PFSK-1 (cell line): ENCODE measurements at regions not wholly inside any gene's neighbourhood (a gene's known extent, or its start where the extent isn't known, plus 50 kb on each side); places are given as distances from the start of the nearest gene placed in this dataset.

Experiments used
- FOXP2 ChIP-seq: optimal IDR thresholded peaks from 2 replicates; pipeline ENCODE3; 2011; ENCODE audit warnings: borderline replicate concordance, control low read depth, inconsistent platforms; ENCODE audit not compliant: insufficient read depth; ENCODE audit errors: extremely low read length, extremely low read depth
- POLR2AphosphoS5 ChIP-seq: IDR thresholded peaks from 2 replicates; pipeline ENCODE4 v1.6.1; 2012; ENCODE audit warnings: low read depth, mild to moderate bottlenecking, control low read depth, low read length, moderate library complexity
- SIN3A ChIP-seq: IDR thresholded peaks from 2 replicates; pipeline ENCODE4 v1.6.1; 2012; ENCODE audit warnings: mild to moderate bottlenecking, low read length, moderate library complexity, borderline replicate concordance; ENCODE audit not compliant: insufficient read depth
- TAF1 ChIP-seq: IDR thresholded peaks from 2 replicates; pipeline ENCODE4 v1.6.1; 2012; ENCODE audit warnings: low read length, control low read depth, borderline replicate concordance; ENCODE audit not compliant: insufficient read depth
- TF ChIP-seq, protein P1 (sequence below), 2 experiments: IDR thresholded peaks; 2 replicates each; pipeline versions ENCODE4 v1.6.1 to v1.8.0; 2011 to 2012; ENCODE audit warnings: low read depth in 2 of 2, low read length in 2 of 2, control low read depth in 1 of 2, inconsistent platforms in 1 of 2, mild to moderate bottlenecking in 1 of 2, moderate library complexity in 1 of 2; ENCODE audit not compliant: insufficient read depth in 1 of 2

GRCh38 chr13:82358284-82358683 is 1524.0 kb downstream of the SLITRK1 start:
- TF ChIP-seq TAF1, result no peak
- TF ChIP-seq, protein P1, sequence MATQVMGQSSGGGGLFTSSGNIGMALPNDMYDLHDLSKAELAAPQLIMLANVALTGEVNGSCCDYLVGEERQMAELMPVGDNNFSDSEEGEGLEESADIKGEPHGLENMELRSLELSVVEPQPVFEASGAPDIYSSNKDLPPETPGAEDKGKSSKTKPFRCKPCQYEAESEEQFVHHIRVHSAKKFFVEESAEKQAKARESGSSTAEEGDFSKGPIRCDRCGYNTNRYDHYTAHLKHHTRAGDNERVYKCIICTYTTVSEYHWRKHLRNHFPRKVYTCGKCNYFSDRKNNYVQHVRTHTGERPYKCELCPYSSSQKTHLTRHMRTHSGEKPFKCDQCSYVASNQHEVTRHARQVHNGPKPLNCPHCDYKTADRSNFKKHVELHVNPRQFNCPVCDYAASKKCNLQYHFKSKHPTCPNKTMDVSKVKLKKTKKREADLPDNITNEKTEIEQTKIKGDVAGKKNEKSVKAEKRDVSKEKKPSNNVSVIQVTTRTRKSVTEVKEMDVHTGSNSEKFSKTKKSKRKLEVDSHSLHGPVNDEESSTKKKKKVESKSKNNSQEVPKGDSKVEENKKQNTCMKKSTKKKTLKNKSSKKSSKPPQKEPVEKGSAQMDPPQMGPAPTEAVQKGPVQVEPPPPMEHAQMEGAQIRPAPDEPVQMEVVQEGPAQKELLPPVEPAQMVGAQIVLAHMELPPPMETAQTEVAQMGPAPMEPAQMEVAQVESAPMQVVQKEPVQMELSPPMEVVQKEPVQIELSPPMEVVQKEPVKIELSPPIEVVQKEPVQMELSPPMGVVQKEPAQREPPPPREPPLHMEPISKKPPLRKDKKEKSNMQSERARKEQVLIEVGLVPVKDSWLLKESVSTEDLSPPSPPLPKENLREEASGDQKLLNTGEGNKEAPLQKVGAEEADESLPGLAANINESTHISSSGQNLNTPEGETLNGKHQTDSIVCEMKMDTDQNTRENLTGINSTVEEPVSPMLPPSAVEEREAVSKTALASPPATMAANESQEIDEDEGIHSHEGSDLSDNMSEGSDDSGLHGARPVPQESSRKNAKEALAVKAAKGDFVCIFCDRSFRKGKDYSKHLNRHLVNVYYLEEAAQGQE (IDR thresholded peaks at IDR 0.05; ENCODE audit: insufficient read depth in 1 of 2, low read depth in 2 of 2, low read length in 2 of 2), result no peak
- no peak for TF ChIP-seq FOXP2
- no peak for TF ChIP-seq SIN3A
- no peak for TF ChIP-seq POLR2AphosphoS5

DNA sequence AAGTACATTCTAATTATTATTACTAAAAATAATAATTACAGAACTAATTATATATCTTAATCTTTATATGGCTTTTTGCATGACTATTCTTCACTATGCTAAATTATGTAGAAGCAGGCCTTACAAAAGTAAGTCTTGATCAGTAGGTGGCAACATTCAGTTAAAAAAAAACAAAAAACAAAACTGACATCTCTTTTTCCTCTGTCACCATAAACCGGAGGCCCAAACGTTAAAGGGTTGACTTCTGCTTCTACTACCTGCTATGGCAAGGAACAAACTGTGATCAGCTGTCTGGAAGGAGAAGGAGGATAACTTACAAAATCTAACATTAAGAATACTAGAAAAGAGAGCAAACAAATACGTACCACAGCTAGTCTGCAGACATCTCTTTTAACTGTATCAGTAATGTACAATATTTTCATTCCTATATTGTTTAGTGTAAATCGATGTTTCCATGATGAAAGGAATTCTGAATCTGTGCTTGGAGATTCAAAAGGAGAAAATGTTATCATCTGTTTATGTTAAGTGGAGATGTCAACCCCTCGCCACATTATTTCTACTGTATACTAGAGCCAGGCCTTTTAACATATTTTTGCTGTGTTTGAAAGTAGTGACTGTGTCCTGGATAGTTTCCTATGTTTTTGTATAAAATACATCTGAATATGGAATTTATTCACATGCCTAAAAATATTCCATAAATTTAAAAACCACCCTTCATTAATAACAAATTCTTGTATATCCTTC is 1525.4 kb downstream of the SLITRK1 start:
- TF ChIP-seq FOXP2 (no peak), POLR2AphosphoS5 (no peak), TAF1 (no peak), SIN3A (no peak)
- TF ChIP-seq, protein P1 (IDR thresholded peaks at IDR 0.05; ENCODE audit: insufficient read depth in 1 of 2, low read depth in 2 of 2, low read length in 2 of 2), result no peak

DNA sequence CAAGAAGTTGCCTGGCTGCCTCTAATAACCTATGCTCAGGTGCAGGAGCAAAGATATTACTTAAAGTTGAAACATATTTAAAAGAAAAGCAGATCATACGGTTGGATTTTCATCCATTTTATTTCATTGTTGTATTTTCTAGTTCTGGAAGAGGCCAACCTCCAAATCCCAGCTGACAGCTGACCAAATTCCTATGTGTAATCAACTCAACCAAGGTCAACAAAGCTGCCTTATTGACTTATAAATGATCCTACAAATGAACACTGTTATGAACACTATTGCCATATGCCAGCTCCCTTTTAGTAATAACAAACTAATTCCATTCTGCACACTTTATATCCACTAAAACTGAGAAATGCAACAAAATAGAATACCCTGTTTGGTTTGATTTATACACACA is 1537.4 kb downstream of the SLITRK1 start:
- TF ChIP-seq POLR2AphosphoS5 (no peak), FOXP2 (no peak), SIN3A (no peak), TAF1 (no peak)
- TF ChIP-seq, protein P1 (IDR thresholded peaks at IDR 0.05; ENCODE audit: insufficient read depth in 1 of 2, low read depth in 2 of 2, low read length in 2 of 2), result no peak

- no peak for TF ChIP-seq SIN3A
- no peak for TF ChIP-seq TAF1
- no peak for TF ChIP-seq POLR2AphosphoS5
- no peak for TF ChIP-seq FOXP2
- TF ChIP-seq, protein P1 (IDR thresholded peaks at IDR 0.05; ENCODE audit: insufficient read depth in 1 of 2, low read depth in 2 of 2, low read length in 2 of 2), result no peak
These were observed 1541.2 kb downstream of the SLITRK1 start for GRCh38 chr13:82341116-82341515.

DNA sequence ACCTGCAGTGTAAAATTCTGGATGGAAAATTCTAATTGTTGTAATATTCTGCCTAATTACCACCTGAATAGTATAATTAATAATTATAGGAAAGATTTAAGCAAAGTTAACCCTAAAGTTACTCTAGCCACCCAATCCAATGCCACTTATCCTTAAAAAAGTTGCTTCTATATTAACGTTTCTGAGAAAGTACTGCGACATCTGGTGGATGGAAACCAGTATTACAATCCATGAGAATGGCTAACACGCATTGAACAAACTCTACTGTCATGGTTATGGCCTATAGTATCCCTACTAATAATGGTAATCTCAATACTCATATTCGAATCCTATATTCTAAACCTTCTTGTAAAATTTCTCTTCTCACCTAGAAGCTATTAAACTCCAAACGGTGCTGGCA is 1551.8 kb downstream of the SLITRK1 start:
- TF ChIP-seq POLR2AphosphoS5, result no peak
- TF ChIP-seq TAF1, result no peak
- TF ChIP-seq SIN3A, result no peak
- no peak for TF ChIP-seq FOXP2
- TF ChIP-seq, protein P1 (IDR thresholded peaks at IDR 0.05; ENCODE audit: insufficient read depth in 1 of 2, low read depth in 2 of 2, low read length in 2 of 2), result no peak
